ENCODE measurements at regions not wholly inside any gene's neighbourhood (a gene's known extent, or its start where the extent isn't known, plus 50 kb on each side); places are given as distances from the start of the nearest gene placed in this dataset.
"Not testable (repeated sequence)": the region's sequence is repeated elsewhere in the genome, so short reads cannot be mapped to it uniquely, and the experiment has no call there.

GRCh38 chr9:85295244-85295643 is 446.5 kb downstream of the AGTPBP1 start:
- TF ChIP-seq CTCF (IDR thresholded peaks at IDR 0.05; ENCODE audit: low read length); EZH2 (IDR thresholded peaks at IDR 0.05; ENCODE audit: borderline replicate concordance, low read length): not testable (repeated sequence)
